ENCODE measurements at regions not wholly inside any gene's neighbourhood (a gene's known extent, or its start where the extent isn't known, plus 50 kb on each side); places are given as distances from the start of the nearest gene placed in this dataset.

GRCh38 chr6:167662075-167662880 is 164.4 kb upstream of the AFDN start:
- H3K27me3 ChIP-seq, result no peaks in the 10 kb centered on the region
- no peaks in the 10 kb centered on the region for H3K36me3 ChIP-seq (replicated peaks in 1 of 2)
- no peak overlapping the region for H3K27ac ChIP-seq
- intact Hi-C loops (cut with DNase I), result no loop called here
- no peak overlapping the region for H3K4me3 ChIP-seq
- TF ChIP-seq POLR2A (IDR thresholded peaks at IDR 0.05), result no peak
- TF ChIP-seq CTCF (IDR thresholded peaks at IDR 0.05), result no peak
- no peak for DNase-seq
- 87 to 91% (median 89%) methylated on average over 29 to 39 of the region's 39 CpGs for WGBS, 4 donors
- no peaks in the 10 kb centered on the region for H3K4me1 ChIP-seq (replicated peaks in 1 of 2)
- no peaks in the 10 kb centered on the region for H3K9me3 ChIP-seq (replicated peaks in 1 of 3)

- H3K9me3 ChIP-seq (replicated peaks in 1 of 3), result no peaks in the 10 kb centered on the region
- whole genome bisulfite sequencing, 4 donors, result 30 to 81% (median 66%) methylated on average over 3 to 14 of the region's 14 CpGs
- TF ChIP-seq POLR2A (IDR thresholded peaks at IDR 0.05), result no peak
- no peak for TF ChIP-seq CTCF (IDR thresholded peaks at IDR 0.05)
- H3K27ac ChIP-seq, result no peak overlapping the region
- intact Hi-C loops (cut with DNase I), result no loop called here
- H3K4me3 ChIP-seq, result no peak overlapping the region
- no peaks in the 10 kb centered on the region for H3K27me3 ChIP-seq
- no peaks in the 10 kb centered on the region for H3K4me1 ChIP-seq (replicated peaks in 1 of 2)
- no peak for DNase-seq
- no peaks in the 10 kb centered on the region for H3K36me3 ChIP-seq (replicated peaks in 1 of 2)
Measured at GRCh38 chr6:167662881-167663205, 163.9 kb upstream of the AFDN start.

DNA sequence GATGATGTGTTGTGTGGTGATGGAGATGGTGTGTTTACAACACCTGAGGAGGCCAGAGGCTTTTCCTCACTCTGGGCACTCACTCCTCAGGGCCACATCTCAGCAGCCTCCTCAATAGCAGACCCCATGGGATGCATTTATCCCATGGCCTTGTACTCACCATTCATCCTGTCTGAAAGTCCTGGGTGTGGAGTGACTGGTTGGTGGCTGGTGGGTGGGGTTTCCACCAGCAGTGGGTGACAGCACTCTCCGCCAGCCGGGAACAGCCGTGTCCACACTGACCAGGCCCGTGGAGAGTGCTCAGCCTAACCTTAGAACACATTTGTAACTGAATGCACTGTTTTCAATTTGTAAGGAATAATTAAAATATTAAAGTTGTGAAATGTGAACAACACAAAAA is 163.4 kb upstream of the AFDN start:
- no peak for DNase-seq
- H3K9me3 ChIP-seq (replicated peaks in 1 of 3), result no peaks in the 10 kb centered on the region
- no peak overlapping the region for H3K27ac ChIP-seq
- TF ChIP-seq POLR2A (IDR thresholded peaks at IDR 0.05) (no peak), CTCF (IDR thresholded peaks at IDR 0.05) (no peak)
- no peak overlapping the region for H3K4me3 ChIP-seq
- no peaks in the 10 kb centered on the region for H3K4me1 ChIP-seq (replicated peaks in 1 of 2)
- intact Hi-C loops (cut with DNase I), result no loop called here
- H3K36me3 ChIP-seq (replicated peaks in 1 of 2), result no peaks in the 10 kb centered on the region
- WGBS, 4 donors, result 60 to 77% (median 71%) methylated on average over 4 of the region's 4 CpGs
- H3K27me3 ChIP-seq, result no peaks in the 10 kb centered on the region

DNA sequence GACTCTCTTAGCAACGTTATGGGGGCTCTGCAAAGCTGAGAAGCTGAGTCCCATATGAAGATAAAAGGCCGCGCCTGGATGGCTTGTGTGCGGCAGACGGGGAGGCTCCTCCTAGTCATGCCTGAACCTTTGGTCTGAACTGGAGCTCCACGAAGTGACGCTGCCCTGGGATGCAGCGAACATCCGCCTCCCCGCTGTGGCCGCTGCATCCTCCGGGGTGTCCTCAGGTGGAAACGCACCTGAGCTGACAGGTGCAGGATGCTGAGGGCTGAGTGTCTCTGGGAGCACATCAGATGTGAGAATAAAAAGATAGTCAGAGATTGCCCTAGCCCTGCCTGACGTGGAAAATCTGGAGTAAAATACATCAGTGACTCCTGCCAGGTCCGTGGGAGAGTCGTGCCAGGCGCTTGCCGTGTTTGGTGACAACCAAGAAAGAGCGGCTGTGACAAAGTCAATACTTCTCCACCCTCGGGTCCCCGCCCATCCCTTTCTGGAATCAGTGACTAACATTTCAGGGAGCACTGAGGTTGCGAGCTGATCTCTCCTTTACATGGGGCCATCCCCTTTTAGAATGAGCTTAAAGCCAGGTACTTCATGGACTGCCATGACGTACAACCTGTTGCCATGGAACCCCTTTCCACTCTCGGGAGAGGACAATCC is 162.8 kb upstream of the AFDN start:
- DNase-seq, result no peak
- no peaks in the 10 kb centered on the region for H3K27me3 ChIP-seq
- intact Hi-C loops (cut with DNase I), result no loop called here
- H3K27ac ChIP-seq, result no peak overlapping the region
- H3K9me3 ChIP-seq (replicated peaks in 1 of 3), result no peaks in the 10 kb centered on the region
- no peak for TF ChIP-seq CTCF (IDR thresholded peaks at IDR 0.05)
- TF ChIP-seq POLR2A (IDR thresholded peaks at IDR 0.05), result no peak
- H3K4me1 ChIP-seq (replicated peaks in 1 of 2), result no peaks in the 10 kb centered on the region
- H3K36me3 ChIP-seq (replicated peaks in 1 of 2), result no peaks in the 10 kb centered on the region
- WGBS, 4 donors, result 78 to 86% (median 80%) methylated on average over 20 to 24 of the region's 24 CpGs
- H3K4me3 ChIP-seq, result no peak overlapping the region

Measured in adrenal gland (tissue), 9 donors.